DOHH2 (cell line): ENCODE measurements at regions not wholly inside any gene's neighbourhood (a gene's known extent, or its start where the extent isn't known, plus 50 kb on each side); places are given as distances from the start of the nearest gene placed in this dataset.

ENCODE experiments used
- EZH2phosphoT487 ChIP-seq: fragments of 200-600 bp; sonication (generic); IDR thresholded peaks from 2 replicates; pipeline ENCODE4 v1.6.1; 2017; ENCODE audit warnings: borderline replicate concordance, mild to moderate bottlenecking, antibody characterized with exemption, low read length, moderate library complexity, mixed read lengths
- TF ChIP-seq, protein P1 (sequence below): fragments of 200-600 bp; sonication (generic); IDR thresholded peaks from one replicate; pipeline ENCODE4 v1.5.1; 2014; ENCODE audit warnings: antibody characterized with exemption, mild to moderate bottlenecking, low read depth, low read length; ENCODE audit not compliant: poor library complexity, severe bottlenecking

- TF ChIP-seq, protein P1, sequence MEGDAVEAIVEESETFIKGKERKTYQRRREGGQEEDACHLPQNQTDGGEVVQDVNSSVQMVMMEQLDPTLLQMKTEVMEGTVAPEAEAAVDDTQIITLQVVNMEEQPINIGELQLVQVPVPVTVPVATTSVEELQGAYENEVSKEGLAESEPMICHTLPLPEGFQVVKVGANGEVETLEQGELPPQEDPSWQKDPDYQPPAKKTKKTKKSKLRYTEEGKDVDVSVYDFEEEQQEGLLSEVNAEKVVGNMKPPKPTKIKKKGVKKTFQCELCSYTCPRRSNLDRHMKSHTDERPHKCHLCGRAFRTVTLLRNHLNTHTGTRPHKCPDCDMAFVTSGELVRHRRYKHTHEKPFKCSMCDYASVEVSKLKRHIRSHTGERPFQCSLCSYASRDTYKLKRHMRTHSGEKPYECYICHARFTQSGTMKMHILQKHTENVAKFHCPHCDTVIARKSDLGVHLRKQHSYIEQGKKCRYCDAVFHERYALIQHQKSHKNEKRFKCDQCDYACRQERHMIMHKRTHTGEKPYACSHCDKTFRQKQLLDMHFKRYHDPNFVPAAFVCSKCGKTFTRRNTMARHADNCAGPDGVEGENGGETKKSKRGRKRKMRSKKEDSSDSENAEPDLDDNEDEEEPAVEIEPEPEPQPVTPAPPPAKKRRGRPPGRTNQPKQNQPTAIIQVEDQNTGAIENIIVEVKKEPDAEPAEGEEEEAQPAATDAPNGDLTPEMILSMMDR = no peak
- TF ChIP-seq EZH2phosphoT487 = no peak
Observed at GRCh38 chr12:47366157-47366556, 286.4 kb upstream of the AMIGO2 start.
